MCF 10A (cell line): ENCODE measurements at regions not wholly inside any gene's neighbourhood (a gene's known extent, or its start where the extent isn't known, plus 50 kb on each side); places are given as distances from the start of the nearest gene placed in this dataset.

Experiments
- BruUV-seq: library from RNA; stranded (reverse); fragments of 400-500 nt; replicated peaks from 2 replicates; lab custom pipeline; 2021; lab: Mats Ljungman, UMichigan
- CTCF ChIA-PET: fragments of 300-600 bp; sonication (Branson Sonifier 250); formaldehyde crosslinking; extraction: SDS; loops from one replicate; lab custom pipeline; 2021; ENCODE audit warnings: antibody characterized with exemption, inconsistent platforms; lab: Yijun Ruan, JAX
- POLR2A ChIA-PET: fragments of 300-600, 350-650 bp; sonication (Branson Sonifier 250); formaldehyde crosslinking; extraction: SDS; loops from one replicate; lab custom pipeline; 2020; ENCODE audit warnings: antibody characterized with exemption, inconsistent platforms; lab: Yijun Ruan, JAX
- DNase-seq: peaks from one replicate; pipeline ENCODE4 v3.0.0-alpha.2; 2018; ENCODE audit not compliant: unreplicated experiment
- H3K27ac Mint-ChIP-seq: one replicate; pipeline ENCODE4 v1.8.0; 2022; ENCODE audit warnings: mild to moderate bottlenecking, low read depth, mixed read lengths; ENCODE audit not compliant: unreplicated experiment
- H3K27me3 Mint-ChIP-seq: one replicate; pipeline ENCODE4 v1.8.0; 2022; ENCODE audit warnings: mixed read lengths; ENCODE audit not compliant: insufficient read depth, unreplicated experiment
- H3K36me3 Mint-ChIP-seq: one replicate; pipeline ENCODE4 v1.8.0; 2022; ENCODE audit warnings: mild to moderate bottlenecking, moderate library complexity, mixed read lengths; ENCODE audit not compliant: insufficient read depth, unreplicated experiment
- H3K4me1 Mint-ChIP-seq: one replicate; pipeline ENCODE4 v1.8.0; 2022; ENCODE audit warnings: mixed read lengths; ENCODE audit not compliant: insufficient read depth, unreplicated experiment
- H3K4me3 Mint-ChIP-seq: one replicate; pipeline ENCODE4 v1.8.0; 2022; ENCODE audit warnings: mild to moderate bottlenecking, moderate library complexity, mixed read lengths; ENCODE audit not compliant: unreplicated experiment
- H3K9me3 Mint-ChIP-seq: one replicate; pipeline ENCODE4 v1.8.0; 2022; ENCODE audit warnings: mixed read lengths; ENCODE audit not compliant: unreplicated experiment
- CTCF ChIP-seq: fragments of 200-600 bp; IDR thresholded peaks from one replicate; pipeline ENCODE4 v1.8.0; 2022; ENCODE audit warnings: antibody characterized with exemption, mild to moderate bottlenecking; ENCODE audit not compliant: unreplicated experiment
- intact Hi-C: fragments of 100-400 bp; cut with micrococcal nuclease; formaldehyde crosslinking; loops from 2 replicates; pipeline ENCODE4 v1.14.1; 2022

- TF ChIP-seq CTCF, result no peak
- no peak overlapping the region for H3K4me3 Mint-ChIP-seq
- CTCF ChIA-PET, result no interaction called here
- H3K27ac Mint-ChIP-seq, result peak overlapping the region; percentile 59
- peak; percentile 9 for DNase-seq
- no peaks in the 10 kb centered on the region for H3K27me3 Mint-ChIP-seq
- POLR2A ChIA-PET, result interaction anchor here (1.0 to 1.4 kb wide), 2 partner anchors 9 to 14 kb away, joined by 3 to 4 read pairs; no protein-coding TSS in a partner anchor
- no TSS peak for BruUV-seq
- no peaks in the 10 kb centered on the region for H3K36me3 Mint-ChIP-seq
- H3K4me1 Mint-ChIP-seq, result peaks cover 11% of the 10 kb centered on the region
- intact Hi-C loops, result no loop called here
- H3K9me3 Mint-ChIP-seq, result no peaks in the 10 kb centered on the region
Measured at GRCh38 chr2:161096336-161096735, 63.9 kb upstream of the TANK start.

- Mint-ChIP-seq H3K4me1 (peaks cover 19% of the 10 kb centered on the region), H3K9me3 (no peaks in the 10 kb centered on the region), H3K27me3 (no peaks in the 10 kb centered on the region), H3K36me3 (no peaks in the 10 kb centered on the region), H3K27ac (no peak overlapping the region), H3K4me3 (no peak overlapping the region)
- intact Hi-C loops, result no loop called here
- BruUV-seq, result no TSS peak
- CTCF ChIA-PET, result interaction anchor here (0.6 to 0.7 kb wide), 2 partner anchors 121 to 345 kb away, joined by 3 read pairs; no protein-coding TSS in a partner anchor
- POLR2A ChIA-PET, result interaction anchor here (1.0 kb wide), 1 partner anchor 8 kb away, joined by 3 read pairs; no protein-coding TSS in a partner anchor
- TF ChIP-seq CTCF, result no peak
- DNase-seq, result no peak
Measured at GRCh38 chr2:161097157-161097556, 63.1 kb upstream of the TANK start.

- CTCF ChIA-PET, result interaction anchor here (0.6 to 2.3 kb wide), 2 partner anchors 37 to 488 kb away, joined by 4 to 11 read pairs; no protein-coding TSS in a partner anchor
Measured at GRCh38 chr2:161100211-161100895, 59.9 kb upstream of the TANK start.

More at GRCh38 chr2:161100211-161100895, 59.9 kb upstream of the TANK start:
- intact Hi-C loops, result no loop called here
- no peak for TF ChIP-seq CTCF
- Mint-ChIP-seq H3K4me1 (peaks cover 38% of the 10 kb centered on the region), H3K27ac (no peak overlapping the region), H3K27me3 (no peaks in the 10 kb centered on the region), H3K4me3 (no peak overlapping the region), H3K36me3 (no peaks in the 10 kb centered on the region), H3K9me3 (no peaks in the 10 kb centered on the region)
- POLR2A ChIA-PET, result interaction anchor here (0.7 kb wide), 1 partner anchor 60 kb away, joined by 3 read pairs; the partner anchor contains the start of gene TANK
- no peak for DNase-seq
- no TSS peak for BruUV-seq
